K562 (cell line): ENCODE measurements at regions not wholly inside any gene's neighbourhood (a gene's known extent, or its start where the extent isn't known, plus 50 kb on each side); places are given as distances from the start of the nearest gene placed in this dataset.

Experiments
- ATF4 ChIP-seq: fragments of 450-650 bp; formaldehyde crosslinking; IDR thresholded peaks from 2 replicates; pipeline ENCODE4 v1.4.0; 2022; ENCODE audit warnings: mild to moderate bottlenecking, moderate library complexity
- ATF6 ChIP-seq: sonication (generic); formaldehyde crosslinking; IDR thresholded peaks from 2 replicates; pipeline ENCODE4 v1.4.0; 2020; ENCODE audit warnings: mild to moderate bottlenecking, missing genetic modification reagents
- CBFA2T3 ChIP-seq: fragments of 450-650 bp; IDR thresholded peaks from 2 replicates; pipeline ENCODE4 v1.6.1; 2017
- CCNT2 ChIP-seq: IDR thresholded peaks from 2 replicates; pipeline ENCODE4 v1.6.1; 2011; ENCODE audit warnings: borderline replicate concordance, low read depth, mild to moderate bottlenecking, moderate library complexity, mixed read lengths, low read length; ENCODE audit not compliant: insufficient read length; ENCODE audit errors: extremely low read depth
- CREB5 ChIP-seq: fragments of 250-450 bp; sonication (Bioruptor Pico); IDR thresholded peaks from 2 replicates; pipeline ENCODE4 v1.5.0; 2020; ENCODE audit warnings: mild to moderate bottlenecking
- CREBBP ChIP-seq: IDR thresholded peaks from one replicate; pipeline ENCODE4 v1.6.1; 2012; ENCODE audit warnings: low read depth, mild to moderate bottlenecking, control low read depth, inconsistent platforms, low read length
- ELF2 ChIP-seq: fragments of 250-450 bp; sonication (Bioruptor Pico); IDR thresholded peaks from 2 replicates; pipeline ENCODE4 v1.5.0; 2021; ENCODE audit warnings: mild to moderate bottlenecking
- GABPB1 ChIP-seq: sonication (generic); formaldehyde crosslinking; IDR thresholded peaks from 2 replicates; pipeline ENCODE4 v1.8.0; 2022; ENCODE audit warnings: mild to moderate bottlenecking, missing genetic modification reagents
- HBP1 ChIP-seq: fragments of 450-650 bp; formaldehyde crosslinking; IDR thresholded peaks from 2 replicates; pipeline ENCODE4 v1.4.0; 2022; ENCODE audit warnings: missing genetic modification characterization
- MAFF ChIP-seq: IDR thresholded peaks from 2 replicates; pipeline ENCODE4 v1.6.1; 2012; ENCODE audit warnings: low read length, improper control_type of control experiment
- MED1 ChIP-seq: sonication (generic); formaldehyde crosslinking; IDR thresholded peaks from 2 replicates; pipeline ENCODE4 v1.8.1; 2023; ENCODE audit warnings: missing genetic modification reagents, borderline replicate concordance
- PPARD ChIP-seq: fragments of 250-450 bp; sonication (Bioruptor Pico); IDR thresholded peaks from 2 replicates; pipeline ENCODE4 v1.8.0; 2022; ENCODE audit warnings: inconsistent platforms, mild to moderate bottlenecking, moderate library complexity
- PRPF4 ChIP-seq: fragments of 200-400 bp; formaldehyde crosslinking; IDR thresholded peaks from one replicate; pipeline ENCODE4 v1.6.1; 2017; ENCODE audit warnings: low read length, low read depth, mild to moderate bottlenecking; ENCODE audit not compliant: insufficient read depth, poor library complexity, severe bottlenecking
- PYGO2 ChIP-seq: fragments of 450-650 bp; IDR thresholded peaks from 2 replicates; pipeline ENCODE4 v1.6.1; 2016; ENCODE audit warnings: mild to moderate bottlenecking, missing genetic modification characterization, moderate library complexity, missing compliant biosample characterization
- SIN3B ChIP-seq: fragments of 450-650 bp; IDR thresholded peaks from 2 replicates; pipeline ENCODE4 v1.6.1; 2017; ENCODE audit warnings: low read depth, mild to moderate bottlenecking, moderate library complexity
- SNIP1 ChIP-seq: fragments of 450-650 bp; IDR thresholded peaks from 2 replicates; pipeline ENCODE4 v1.7.1; 2017; ENCODE audit warnings: low read depth, mild to moderate bottlenecking
- UBTF ChIP-seq, 2 experiments: IDR thresholded peaks; 2 replicates each; pipeline ENCODE4 v1.6.1; 2012; ENCODE audit warnings: improper control_type of control experiment in 2 of 2, low read depth in 2 of 2, low read length in 2 of 2, borderline replicate concordance in 1 of 2
- XRCC5 ChIP-seq: fragments of 200-400 bp; formaldehyde crosslinking; IDR thresholded peaks from 2 replicates; pipeline ENCODE4 v1.6.1; 2017; ENCODE audit warnings: low read depth, mild to moderate bottlenecking, low read length
- ZFX ChIP-seq: sonication (generic); formaldehyde crosslinking; IDR thresholded peaks from 2 replicates; pipeline ENCODE4 v1.8.0; 2022; ENCODE audit warnings: mild to moderate bottlenecking, missing genetic modification reagents, moderate library complexity
- ZNF354B ChIP-seq: fragments of 250-450 bp; sonication (Bioruptor Pico); IDR thresholded peaks from 2 replicates; pipeline ENCODE4 v1.4.0; 2020
- ZNF583 ChIP-seq: fragments of 250-450 bp; sonication (Bioruptor Pico); IDR thresholded peaks from 2 replicates; pipeline ENCODE4 v1.4.0; 2020
- ZNF589 ChIP-seq: fragments of 200-800 bp; sonication (Bioruptor generic); IDR thresholded peaks from 2 replicates; pipeline ENCODE4 v1.6.1; 2016; ENCODE audit warnings: low read depth, missing genetic modification characterization, missing compliant biosample characterization

GRCh38 chr5:135173662-135174290, 139.7 kb upstream of the PITX1 start (continued):
- TF ChIP-seq ZNF354B (CRISPR knock-in tag) (no peak), SNIP1 (no peak), ATF6 (CRISPR knock-in tag) (no peak), ZFX (CRISPR knock-in tag) (peak; percentile 53; the same call in 1 of the 2 replicates), SIN3B (no peak), CREB5 (CRISPR knock-in tag) (no peak), CBFA2T3 (peak; percentile 94), XRCC5 (no peak), ZNF583 (CRISPR knock-in tag) (no peak), HBP1 (CRISPR knock-in tag) (no peak), CCNT2 (peak; percentile 24), GABPB1 (CRISPR knock-in tag) (peak; percentile 57), ATF4 (no peak), MAFF (peak; percentile 31; the same call in 1 of the 2 replicates), CREBBP (no peak), ZNF589 (CRISPR knock-in tag) (no peak), UBTF (IDR thresholded peaks at IDR 0.05; ENCODE audit: borderline replicate concordance in 1 of 2, low read depth in 2 of 2, low read length in 2 of 2) (no peak), PRPF4 (no peak), MED1 (CRISPR knock-in tag) (no peak), PYGO2 (tag) (no peak), PPARD (CRISPR knock-in tag) (no peak), ELF2 (CRISPR knock-in tag) (no peak)
